ENCODE measurements at regions not wholly inside any gene's neighbourhood (a gene's known extent, or its start where the extent isn't known, plus 50 kb on each side); places are given as distances from the start of the nearest gene placed in this dataset.
A peak's percentile ranks its signal among the peaks of the same experiment; 100 is the strongest.
"Not testable (repeated sequence)": the region's sequence is repeated elsewhere in the genome, so short reads cannot be mapped to it uniquely, and the experiment has no call there.

GRCh38 chr12:92253301-92253700, 107.7 kb upstream of the BTG1 start:
- no peak for DNase-seq (ENCODE audit: low read depth in 4 of 4, low spot score in 3 of 4)

DNA sequence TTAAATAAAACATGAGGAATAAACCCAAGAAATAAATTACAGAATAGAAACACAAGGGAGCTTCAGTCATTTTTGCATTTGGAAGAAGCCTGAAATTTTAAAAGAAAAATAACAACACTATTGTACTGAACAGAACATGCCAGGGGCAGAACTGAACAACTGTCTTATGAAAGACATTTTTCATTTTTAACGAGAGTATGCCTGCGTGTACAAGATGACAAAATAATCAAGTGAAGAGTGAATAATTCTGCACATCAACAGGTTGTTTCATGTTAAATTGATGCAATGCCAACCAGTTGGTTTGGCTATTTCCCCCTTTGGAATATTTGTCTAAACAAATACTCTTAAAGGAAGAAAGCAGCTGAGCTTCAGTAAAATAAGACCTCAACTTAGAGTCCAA, 103.3 kb upstream of the BTG1 start:
- DNase-seq (ENCODE audit: low read depth in 4 of 4, low spot score in 3 of 4), result no peak

DNA sequence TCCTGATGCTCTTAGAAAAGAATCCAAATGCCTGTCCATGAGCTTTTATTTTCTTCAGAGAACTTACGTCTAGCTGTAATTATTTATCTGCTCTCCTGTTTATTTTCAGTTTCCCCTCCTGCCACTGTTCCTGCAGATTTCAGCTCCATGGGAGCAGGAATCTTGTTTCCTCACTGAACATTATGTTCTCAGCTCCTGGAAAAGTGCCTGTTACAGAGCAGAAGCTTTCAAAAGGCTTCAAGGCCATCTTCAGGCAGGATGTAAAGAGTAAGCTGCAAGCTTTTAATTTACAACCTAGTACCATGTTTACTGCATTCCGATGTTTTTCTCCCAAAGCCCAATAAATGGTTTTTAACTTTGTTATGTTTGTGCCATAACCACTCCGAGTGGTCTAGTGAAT, 98.4 kb upstream of the BTG1 start:
- peak in 1 of 4 donors; percentile 31 for DNase-seq (ENCODE audit: low read depth in 4 of 4, low spot score in 3 of 4)

DNA sequence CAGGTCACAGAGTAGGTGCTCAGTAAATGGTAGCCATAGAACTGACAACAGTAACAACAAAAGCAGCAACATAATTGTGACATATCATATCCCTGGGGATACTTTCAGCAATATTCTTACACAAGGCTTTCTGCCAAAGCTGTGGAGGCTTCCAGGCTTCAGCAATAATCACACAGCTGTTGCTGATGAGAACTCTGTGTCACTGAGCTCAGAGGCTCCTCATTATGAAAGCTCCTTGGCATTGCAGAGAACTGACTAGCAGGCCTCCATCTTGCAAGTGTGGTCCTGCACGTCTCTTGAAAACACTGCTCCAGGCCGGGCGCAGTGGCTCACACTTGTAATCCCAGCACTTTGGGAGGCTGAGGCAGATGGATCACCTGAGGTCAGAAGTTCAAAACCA, 97.3 kb upstream of the BTG1 start:
- no peak for DNase-seq (ENCODE audit: low read depth in 4 of 4, low spot score in 3 of 4)

GRCh38 chr12:92237762-92238523, 92.3 kb upstream of the BTG1 start:
- no peak for DNase-seq (ENCODE audit: low read depth in 4 of 4, low spot score in 3 of 4)

DNA sequence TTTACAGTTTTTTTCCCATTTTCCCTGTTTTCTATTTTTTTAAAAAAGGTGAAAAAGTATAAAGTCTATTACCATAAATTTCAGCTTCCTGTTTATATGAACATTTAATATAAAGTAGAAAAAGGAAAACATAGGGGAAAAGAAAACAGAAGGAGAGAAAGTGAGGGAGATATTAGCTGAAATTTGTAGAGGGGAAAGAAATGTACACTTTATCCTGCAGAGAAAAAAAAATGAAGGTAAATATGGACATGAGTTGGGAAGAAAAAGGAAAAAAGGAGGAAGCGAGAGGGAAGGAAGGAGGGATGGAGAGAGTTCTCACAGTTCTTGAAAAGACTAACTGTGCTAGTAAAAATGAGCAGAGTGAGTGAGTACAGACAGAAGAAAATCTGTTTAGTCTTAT, 91.6 kb upstream of the BTG1 start:
- DNase-seq (ENCODE audit: low read depth in 4 of 4, low spot score in 3 of 4), result no peak

GRCh38 chr12:92235703-92236472, 90.2 kb upstream of the BTG1 start:
- no peak for DNase-seq (ENCODE audit: low read depth in 4 of 4, low spot score in 3 of 4)

DNA sequence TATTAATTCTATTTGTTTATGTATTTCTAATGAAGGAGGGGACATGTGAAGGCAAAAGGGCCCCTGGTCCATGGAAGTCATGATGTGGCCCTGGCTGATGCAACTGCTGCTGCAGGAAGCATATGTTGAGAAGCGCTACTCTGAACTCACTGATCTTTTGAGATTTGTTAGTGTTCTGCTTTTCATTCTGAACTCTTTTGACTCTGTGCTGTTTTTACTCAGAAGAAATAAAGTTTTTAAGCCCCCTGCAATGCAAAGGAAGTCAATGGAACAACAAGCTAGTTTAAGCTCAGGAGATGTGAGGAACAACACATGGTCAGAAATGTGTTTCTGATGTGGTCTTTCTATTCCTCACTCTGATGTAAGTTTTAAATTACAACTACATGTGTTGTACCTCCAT, 88.9 kb upstream of the BTG1 start:
- no peak for DNase-seq (ENCODE audit: low read depth in 4 of 4, low spot score in 3 of 4)

DNA sequence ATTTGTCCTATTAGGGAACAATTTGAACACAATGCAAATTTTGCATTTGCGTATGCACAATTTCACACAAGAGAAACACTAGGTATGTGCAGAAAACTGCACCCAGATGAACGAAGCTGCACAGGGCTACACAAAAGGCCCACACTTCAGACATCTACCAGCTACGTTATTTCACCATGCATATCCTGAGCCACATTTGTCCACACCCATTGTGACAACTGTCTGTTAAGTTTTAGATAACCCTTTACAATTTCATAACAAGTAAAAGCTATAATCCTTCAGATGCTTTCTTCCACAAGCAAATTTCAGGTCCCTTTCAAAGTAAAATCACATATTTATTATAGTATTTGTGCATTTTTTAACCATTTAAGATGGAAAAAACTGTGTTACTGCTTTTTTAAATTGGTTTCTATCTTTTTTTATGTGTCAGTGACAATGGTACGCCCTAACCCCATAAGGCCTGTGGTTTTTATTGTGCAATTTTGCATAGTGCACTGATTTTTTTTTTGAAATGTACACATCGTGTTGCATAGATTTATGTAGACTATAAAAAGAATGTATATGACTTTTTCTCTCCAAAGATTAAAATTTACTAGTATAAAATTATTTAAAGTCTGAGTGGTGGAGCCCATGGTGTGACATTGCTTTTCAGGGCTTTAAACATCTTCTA, 87.8 kb upstream of the BTG1 start:
- no peak for DNase-seq (ENCODE audit: low read depth in 4 of 4, low spot score in 3 of 4)

- DNase-seq (ENCODE audit: low read depth in 4 of 4, low spot score in 3 of 4), result not testable (repeated sequence)
Measured at GRCh38 chr12:92232371-92232932, 86.8 kb upstream of the BTG1 start.

DNA sequence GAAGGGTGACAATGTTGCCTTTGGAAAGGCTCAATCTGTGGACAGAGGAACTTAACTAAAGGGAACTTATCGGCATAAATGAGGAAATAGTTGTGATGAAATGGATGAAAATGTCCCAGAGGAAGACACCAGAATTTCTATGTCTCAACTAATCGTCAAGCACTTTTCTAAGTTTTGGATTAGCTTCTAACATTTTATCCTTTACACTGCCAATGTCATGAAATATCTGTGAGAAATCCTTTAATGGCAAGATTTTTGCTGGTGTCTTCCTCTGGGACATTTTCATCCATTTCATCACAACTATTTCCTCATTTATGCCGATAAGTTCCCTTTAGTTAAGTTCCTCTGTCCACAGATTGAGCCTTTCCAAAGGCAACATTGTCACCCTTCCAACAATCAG, 86.3 kb upstream of the BTG1 start:
- not testable (repeated sequence) for DNase-seq (ENCODE audit: low read depth in 4 of 4, low spot score in 3 of 4)

DNA sequence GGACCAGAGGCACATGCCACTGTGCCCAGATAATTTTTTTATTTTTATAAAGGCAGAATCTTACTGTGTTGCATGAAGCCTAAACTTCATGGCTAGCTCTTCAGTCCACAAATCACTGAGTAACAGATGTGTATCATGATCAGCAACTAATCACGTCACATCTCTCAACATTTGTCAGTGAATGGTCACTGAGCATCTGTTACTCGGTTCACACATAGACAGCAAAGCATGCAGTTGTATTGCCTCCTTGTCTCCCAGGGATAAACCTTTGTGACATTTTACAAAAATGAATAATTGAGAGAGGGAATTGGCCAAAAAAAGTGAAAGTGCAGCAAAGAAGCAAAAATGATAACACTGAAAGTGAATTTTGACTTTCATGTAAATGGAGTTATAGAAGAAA, 85.9 kb upstream of the BTG1 start:
- DNase-seq (ENCODE audit: low read depth in 4 of 4, low spot score in 3 of 4), result not testable (repeated sequence)

- no peak for DNase-seq (ENCODE audit: low read depth in 4 of 4, low spot score in 3 of 4)
Measured at GRCh38 chr12:92229381-92229780, 83.7 kb upstream of the BTG1 start.

DNA sequence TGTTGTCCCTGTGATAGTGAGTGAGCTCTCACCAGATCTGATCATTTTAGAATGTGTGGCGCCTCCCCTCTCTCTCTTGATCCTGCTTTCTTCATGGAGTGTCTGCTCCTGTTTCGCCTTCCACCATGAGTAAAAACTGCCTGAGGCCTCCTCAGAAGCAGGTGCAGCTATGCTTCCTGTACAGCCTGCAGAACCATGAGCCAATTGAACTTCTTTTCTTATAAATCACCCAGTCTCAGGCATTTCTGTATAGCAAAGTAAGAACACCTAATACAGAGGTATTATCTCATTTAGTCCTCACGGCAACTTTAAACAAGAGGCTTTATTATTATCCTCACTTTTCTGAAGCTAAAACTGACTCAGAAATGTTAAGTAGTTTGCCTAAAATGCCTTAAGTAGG, 81.3 kb upstream of the BTG1 start:
- no peak for DNase-seq (ENCODE audit: low read depth in 4 of 4, low spot score in 3 of 4)

GRCh38 chr12:92226071-92226661, 80.5 kb upstream of the BTG1 start:
- no peak for DNase-seq (ENCODE audit: low read depth in 4 of 4, low spot score in 3 of 4)

GRCh38 chr12:92224685-92225331, 79.2 kb upstream of the BTG1 start:
- DNase-seq (ENCODE audit: low read depth in 4 of 4, low spot score in 3 of 4), result no peak

GRCh38 chr12:92223481-92223880, 77.8 kb upstream of the BTG1 start:
- DNase-seq (ENCODE audit: low read depth in 4 of 4, low spot score in 3 of 4), result no peak

GRCh38 chr12:92221656-92222315, 76.1 kb upstream of the BTG1 start:
- DNase-seq (ENCODE audit: low read depth in 4 of 4, low spot score in 3 of 4), result no peak

DNA sequence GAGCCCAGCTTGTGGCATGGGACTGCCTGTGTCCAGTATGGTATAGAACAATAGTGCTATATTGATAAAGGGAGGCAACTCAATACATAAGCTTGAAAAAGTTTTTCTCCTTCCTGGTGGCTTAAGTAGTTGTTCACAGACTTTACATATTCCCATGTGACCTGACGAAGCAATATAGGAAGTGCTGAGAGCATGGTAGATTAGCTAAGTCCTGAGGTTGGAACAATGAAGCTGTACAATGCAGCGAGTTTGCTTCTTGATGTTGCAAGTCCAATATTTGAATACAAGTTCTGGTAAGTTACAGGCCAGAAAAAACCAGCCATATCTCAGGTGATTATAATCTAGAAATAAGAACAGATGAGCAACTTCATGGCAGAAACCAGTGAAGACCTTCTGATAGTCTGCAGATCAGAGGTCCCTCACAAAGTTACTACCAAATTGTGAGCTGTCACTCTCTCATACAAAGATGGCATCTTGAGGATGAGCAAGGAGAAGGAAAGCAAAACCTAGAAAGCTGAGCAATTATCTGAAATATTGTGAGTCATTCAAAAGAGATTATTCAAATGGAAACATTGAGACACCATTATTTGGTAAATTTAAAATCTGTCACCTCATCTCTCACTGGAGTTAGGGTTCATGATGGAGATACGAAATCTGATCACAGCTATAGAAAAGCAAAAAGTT, 72.9 kb upstream of the BTG1 start:
- no peak for DNase-seq (ENCODE audit: low read depth in 4 of 4, low spot score in 3 of 4)

All from right renal pelvis (tissue), 4 donors.